C1 segment of cervical spinal cord (tissue), 14 donors: ENCODE measurements at regions not wholly inside any gene's neighbourhood (a gene's known extent, or its start where the extent isn't known, plus 50 kb on each side); places are given as distances from the start of the nearest gene placed in this dataset.

Experiments used
- DNase-seq, 14 donors: peaks; one replicate each; lab custom pipeline; 2025; lab: John Stamatoyannopoulos, UW

- DNase-seq: no peak
Measured at GRCh38 chr15:96274087-96274440, 56.4 kb upstream of the NR2F2 start.

- DNase-seq: no peak
Measured at GRCh38 chr15:96274698-96275097, 55.8 kb upstream of the NR2F2 start.

- no peak for DNase-seq
Measured at GRCh38 chr15:96276438-96277210, 53.9 kb upstream of the NR2F2 start.
